ENCODE measurements at regions not wholly inside any gene's neighbourhood (a gene's known extent, or its start where the extent isn't known, plus 50 kb on each side); places are given as distances from the start of the nearest gene placed in this dataset.
A peak's percentile ranks its signal among the peaks of the same experiment; 100 is the strongest.

GRCh38 chr13:59301174-59301567 is 862.6 kb downstream of the DIAPH3 start:
- Histone ChIP-seq H3K36me3 (ENCODE audit: insufficient read depth, low read length) (no peaks in the 10 kb centered on the region), H3K9me3 (ENCODE audit: low read length) (no peaks in the 10 kb centered on the region), H3K27me3 (ENCODE audit: low read length) (no peaks in the 10 kb centered on the region), H3K4me3 (ENCODE audit: low read length) (no peak overlapping the region), H3K4me2 (ENCODE audit: low read depth, low read length, poor library complexity, severe bottlenecking) (no peak overlapping the region), H3K9me2 (replicated peaks; ENCODE audit: insufficient read depth, low read length) (no peaks in the 10 kb centered on the region), H4K20me1 (ENCODE audit: insufficient read depth, low read depth, low read length) (no peaks in the 10 kb centered on the region), H3K79me2 (ENCODE audit: low read length) (no peaks in the 10 kb centered on the region), H2AFZ (ENCODE audit: low read length) (no peak overlapping the region), H3K9ac (ENCODE audit: low read length) (no peak overlapping the region), H3K4me1 (ENCODE audit: low read length) (no peaks in the 10 kb centered on the region), H3K27ac (ENCODE audit: low read length) (no peak overlapping the region)
- no peak for DNase-seq

DNA sequence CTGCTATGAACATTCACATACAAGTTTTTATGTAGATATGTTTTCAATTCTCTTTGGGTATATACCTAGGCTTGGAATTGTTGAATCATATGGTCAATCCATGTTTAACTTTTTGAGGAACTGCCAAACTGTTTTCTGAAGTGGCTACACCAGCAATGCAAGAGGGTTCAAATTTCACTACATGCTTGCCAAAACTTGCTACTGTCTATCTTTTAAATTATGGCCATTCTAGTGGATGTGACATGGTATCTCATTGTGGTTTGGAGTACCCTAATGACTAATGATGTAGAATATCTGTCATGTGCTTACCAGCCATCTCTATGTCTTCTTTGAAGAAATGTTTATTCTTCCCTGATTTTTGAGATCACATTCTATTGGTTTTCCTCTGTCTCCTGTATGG is 860.3 kb downstream of the DIAPH3 start:
- Histone ChIP-seq H3K4me3 (ENCODE audit: low read length) (no peak overlapping the region), H3K27me3 (ENCODE audit: low read length) (no peaks in the 10 kb centered on the region), H4K20me1 (ENCODE audit: insufficient read depth, low read depth, low read length) (no peaks in the 10 kb centered on the region), H3K9ac (ENCODE audit: low read length) (no peak overlapping the region), H3K9me3 (ENCODE audit: low read length) (no peaks in the 10 kb centered on the region), H3K27ac (ENCODE audit: low read length) (no peak overlapping the region), H3K9me2 (replicated peaks; ENCODE audit: insufficient read depth, low read length) (no peaks in the 10 kb centered on the region), H3K36me3 (ENCODE audit: insufficient read depth, low read length) (no peaks in the 10 kb centered on the region), H2AFZ (ENCODE audit: low read length) (no peak overlapping the region), H3K4me1 (ENCODE audit: low read length) (no peaks in the 10 kb centered on the region), H3K79me2 (ENCODE audit: low read length) (no peaks in the 10 kb centered on the region), H3K4me2 (ENCODE audit: low read depth, low read length, poor library complexity, severe bottlenecking) (no peak overlapping the region)
- DNase-seq = no peak

- H3K4me1 ChIP-seq (ENCODE audit: low read length) = no peaks in the 10 kb centered on the region
Observed at GRCh38 chr13:59304596-59304995, 859.1 kb downstream of the DIAPH3 start.

DNA sequence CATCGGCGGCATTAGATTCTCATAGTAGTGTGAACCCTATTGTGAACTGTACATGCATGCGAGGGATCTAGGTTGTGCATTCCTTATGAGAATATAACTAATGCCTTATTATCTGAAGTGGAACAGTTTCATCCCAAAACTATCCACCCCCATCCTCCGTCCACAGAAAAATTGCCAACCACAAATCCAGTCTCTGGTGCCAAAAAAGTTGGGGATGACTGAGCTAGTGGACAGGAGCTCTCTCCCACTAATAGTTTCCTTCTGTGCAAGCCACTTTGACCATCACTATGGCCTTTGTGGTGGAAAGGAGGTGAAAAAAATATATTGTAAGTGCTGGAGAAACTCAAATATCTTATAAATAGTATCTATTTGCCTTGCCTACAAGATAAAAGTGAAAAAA is 857.8 kb downstream of the DIAPH3 start:
- H3K4me1 ChIP-seq (ENCODE audit: low read length) = no peaks in the 10 kb centered on the region
- no peak for DNase-seq

More at GRCh38 chr13:59304596-59304995, 859.1 kb downstream of the DIAPH3 start:
- Histone ChIP-seq H2AFZ (ENCODE audit: low read length) (no peak overlapping the region), H3K4me2 (ENCODE audit: low read depth, low read length, poor library complexity, severe bottlenecking) (no peak overlapping the region), H3K27ac (ENCODE audit: low read length) (no peak overlapping the region), H3K36me3 (ENCODE audit: insufficient read depth, low read length) (no peaks in the 10 kb centered on the region), H3K79me2 (ENCODE audit: low read length) (no peaks in the 10 kb centered on the region), H3K27me3 (ENCODE audit: low read length) (no peaks in the 10 kb centered on the region), H3K9me3 (ENCODE audit: low read length) (no peaks in the 10 kb centered on the region), H4K20me1 (ENCODE audit: insufficient read depth, low read depth, low read length) (no peaks in the 10 kb centered on the region), H3K9ac (ENCODE audit: low read length) (no peak overlapping the region), H3K9me2 (replicated peaks; ENCODE audit: insufficient read depth, low read length) (no peaks in the 10 kb centered on the region), H3K4me3 (ENCODE audit: low read length) (no peak overlapping the region)
- no peak for DNase-seq

DNA sequence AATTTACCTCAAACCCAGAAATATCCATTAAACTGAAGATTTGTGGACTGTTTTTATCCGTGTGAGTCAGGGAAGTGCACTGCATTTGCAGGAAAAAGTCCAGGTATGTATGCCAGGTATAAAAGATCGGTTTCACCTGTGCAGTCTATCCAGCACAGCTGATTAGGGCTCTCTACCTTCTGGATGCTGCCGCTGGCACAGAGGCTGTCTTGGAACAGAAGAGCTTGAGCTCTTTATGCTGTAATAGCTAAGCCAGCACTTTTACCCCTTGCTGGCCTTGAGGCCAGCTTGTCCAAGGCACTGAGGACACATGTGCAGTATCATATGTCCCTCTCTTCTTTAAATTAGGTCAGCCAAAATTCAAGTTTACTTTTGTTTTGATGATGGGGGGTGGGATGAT is 851.0 kb downstream of the DIAPH3 start:
- H3K9ac ChIP-seq (ENCODE audit: low read length) = no peak overlapping the region
- H3K4me2 ChIP-seq (ENCODE audit: low read depth, low read length, poor library complexity, severe bottlenecking) = no peak overlapping the region
- no peaks in the 10 kb centered on the region for H3K9me2 ChIP-seq (replicated peaks; ENCODE audit: insufficient read depth, low read length)
- no peaks in the 10 kb centered on the region for H3K27me3 ChIP-seq (ENCODE audit: low read length)
- no peaks in the 10 kb centered on the region for H3K36me3 ChIP-seq (ENCODE audit: insufficient read depth, low read length)
- no peak overlapping the region for H3K27ac ChIP-seq (ENCODE audit: low read length)
- H3K79me2 ChIP-seq (ENCODE audit: low read length) = no peaks in the 10 kb centered on the region
- no peak for DNase-seq
- H3K4me1 ChIP-seq (ENCODE audit: low read length) = no peaks in the 10 kb centered on the region
- H3K4me3 ChIP-seq (ENCODE audit: low read length) = no peak overlapping the region
- H2AFZ ChIP-seq (ENCODE audit: low read length) = no peak overlapping the region
- no peaks in the 10 kb centered on the region for H3K9me3 ChIP-seq (ENCODE audit: low read length)
- no peaks in the 10 kb centered on the region for H4K20me1 ChIP-seq (ENCODE audit: insufficient read depth, low read depth, low read length)

More for the DNA sequence above, 857.8 kb downstream of the DIAPH3 start:
- Histone ChIP-seq H3K27me3 (ENCODE audit: low read length) (no peaks in the 10 kb centered on the region), H3K4me3 (ENCODE audit: low read length) (no peak overlapping the region), H3K79me2 (ENCODE audit: low read length) (no peaks in the 10 kb centered on the region), H3K9ac (ENCODE audit: low read length) (no peak overlapping the region), H3K36me3 (ENCODE audit: insufficient read depth, low read length) (no peaks in the 10 kb centered on the region), H2AFZ (ENCODE audit: low read length) (no peak overlapping the region), H3K9me3 (ENCODE audit: low read length) (no peaks in the 10 kb centered on the region), H3K9me2 (replicated peaks; ENCODE audit: insufficient read depth, low read length) (no peaks in the 10 kb centered on the region), H3K27ac (ENCODE audit: low read length) (no peak overlapping the region), H3K4me2 (ENCODE audit: low read depth, low read length, poor library complexity, severe bottlenecking) (no peak overlapping the region), H4K20me1 (ENCODE audit: insufficient read depth, low read depth, low read length) (no peaks in the 10 kb centered on the region)

- H3K9ac ChIP-seq (ENCODE audit: low read length) = no peak overlapping the region
Observed at GRCh38 chr13:59318320-59318930, 845.3 kb downstream of the DIAPH3 start.

GRCh38 chr13:59319276-59319675 is 844.5 kb downstream of the DIAPH3 start:
- Histone ChIP-seq H3K36me3 (ENCODE audit: insufficient read depth, low read length) (no peaks in the 10 kb centered on the region), H3K4me2 (ENCODE audit: low read depth, low read length, poor library complexity, severe bottlenecking) (no peak overlapping the region), H3K4me1 (ENCODE audit: low read length) (no peaks in the 10 kb centered on the region)

More at GRCh38 chr13:59318320-59318930, 845.3 kb downstream of the DIAPH3 start:
- Histone ChIP-seq H3K9me3 (ENCODE audit: low read length) (no peaks in the 10 kb centered on the region), H3K36me3 (ENCODE audit: insufficient read depth, low read length) (no peaks in the 10 kb centered on the region), H3K4me2 (ENCODE audit: low read depth, low read length, poor library complexity, severe bottlenecking) (no peak overlapping the region), H2AFZ (ENCODE audit: low read length) (no peak overlapping the region), H3K79me2 (ENCODE audit: low read length) (no peaks in the 10 kb centered on the region), H3K9me2 (replicated peaks; ENCODE audit: insufficient read depth, low read length) (no peaks in the 10 kb centered on the region), H3K4me1 (ENCODE audit: low read length) (no peaks in the 10 kb centered on the region), H3K27ac (ENCODE audit: low read length) (no peak overlapping the region), H3K27me3 (ENCODE audit: low read length) (no peaks in the 10 kb centered on the region), H4K20me1 (ENCODE audit: insufficient read depth, low read depth, low read length) (no peaks in the 10 kb centered on the region), H3K4me3 (ENCODE audit: low read length) (no peak overlapping the region)
- peak; percentile 85 for DNase-seq

DNA sequence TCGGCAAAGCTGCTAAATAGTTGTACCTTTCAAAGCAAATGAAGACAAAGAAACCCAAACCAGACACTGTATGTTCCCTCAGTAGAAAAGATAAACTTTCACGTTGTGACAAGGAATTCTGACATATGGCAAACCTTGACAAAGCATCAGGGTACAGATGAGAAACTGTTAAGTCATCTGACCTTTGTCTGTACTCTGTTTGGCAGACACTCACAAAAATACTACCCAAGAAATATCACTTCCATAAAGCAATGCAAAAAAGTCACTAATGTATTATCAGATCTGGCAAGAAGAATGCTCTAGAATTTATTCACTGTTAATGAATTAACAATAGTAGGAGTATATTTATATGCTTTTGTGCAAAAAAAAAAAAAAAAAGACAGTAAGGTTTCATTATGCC is 843.7 kb downstream of the DIAPH3 start:
- H3K4me1 ChIP-seq (ENCODE audit: low read length) = no peaks in the 10 kb centered on the region
- H3K9me2 ChIP-seq (replicated peaks; ENCODE audit: insufficient read depth, low read length) = no peaks in the 10 kb centered on the region
- H3K27ac ChIP-seq (ENCODE audit: low read length) = no peak overlapping the region
- no peaks in the 10 kb centered on the region for H3K36me3 ChIP-seq (ENCODE audit: insufficient read depth, low read length)
- no peaks in the 10 kb centered on the region for H4K20me1 ChIP-seq (ENCODE audit: insufficient read depth, low read depth, low read length)
- H3K9ac ChIP-seq (ENCODE audit: low read length) = no peak overlapping the region
- DNase-seq = no peak
- no peaks in the 10 kb centered on the region for H3K27me3 ChIP-seq (ENCODE audit: low read length)
- H3K4me3 ChIP-seq (ENCODE audit: low read length) = no peak overlapping the region
- no peak overlapping the region for H2AFZ ChIP-seq (ENCODE audit: low read length)
- H3K4me2 ChIP-seq (ENCODE audit: low read depth, low read length, poor library complexity, severe bottlenecking) = no peak overlapping the region
- H3K79me2 ChIP-seq (ENCODE audit: low read length) = no peaks in the 10 kb centered on the region
- H3K9me3 ChIP-seq (ENCODE audit: low read length) = no peaks in the 10 kb centered on the region

More at GRCh38 chr13:59319276-59319675, 844.5 kb downstream of the DIAPH3 start:
- no peak overlapping the region for H3K9ac ChIP-seq (ENCODE audit: low read length)
- no peaks in the 10 kb centered on the region for H4K20me1 ChIP-seq (ENCODE audit: insufficient read depth, low read depth, low read length)
- no peak overlapping the region for H2AFZ ChIP-seq (ENCODE audit: low read length)
- no peaks in the 10 kb centered on the region for H3K27me3 ChIP-seq (ENCODE audit: low read length)
- no peak overlapping the region for H3K4me3 ChIP-seq (ENCODE audit: low read length)
- no peaks in the 10 kb centered on the region for H3K79me2 ChIP-seq (ENCODE audit: low read length)
- H3K27ac ChIP-seq (ENCODE audit: low read length) = no peak overlapping the region
- no peaks in the 10 kb centered on the region for H3K9me2 ChIP-seq (replicated peaks; ENCODE audit: insufficient read depth, low read length)
- no peaks in the 10 kb centered on the region for H3K9me3 ChIP-seq (ENCODE audit: low read length)
- DNase-seq = no peak
